Astrocyte (in vitro differentiated cells and primary cell): ENCODE measurements at regions not wholly inside any gene's neighbourhood (a gene's known extent, or its start where the extent isn't known, plus 50 kb on each side); places are given as distances from the start of the nearest gene placed in this dataset.
A peak's percentile ranks its signal among the peaks of the same experiment; 100 is the strongest.

Experiments used
- DNase-seq: peaks from one replicate; pipeline ENCODE4 v3.0.0-alpha.2; 2010; ENCODE audit warnings: low read depth
- FAIRE-seq: peaks from 2 replicates; lab custom pipeline; 2011; peaks lifted over from hg19 to GRCh38; lab: Jason Lieb, UNC
- H2AFZ ChIP-seq: 2 replicates; pipeline ENCODE4 v1.6.0; 2012; ENCODE audit warnings: low read depth, low read length, inconsistent platforms
- H3K27ac ChIP-seq: 2 replicates; pipeline ENCODE4 v1.5.1; 2011; ENCODE audit warnings: low read depth, low read length, inconsistent platforms
- H3K27me3 ChIP-seq: 2 replicates; pipeline ENCODE4 v1.6.0; 2011; ENCODE audit warnings: low read length, inconsistent platforms; ENCODE audit not compliant: insufficient read depth
- H3K36me3 ChIP-seq: 2 replicates; pipeline ENCODE4 v1.5.1; 2011; ENCODE audit warnings: low read length, inconsistent platforms; ENCODE audit not compliant: insufficient read depth
- H3K4me1 ChIP-seq: 2 replicates; pipeline ENCODE4 v1.5.1; 2011; ENCODE audit warnings: low read length, inconsistent platforms; ENCODE audit not compliant: insufficient read depth
- H3K4me2 ChIP-seq: 2 replicates; pipeline ENCODE4 v1.6.0; 2012; ENCODE audit warnings: low read length, inconsistent platforms
- H3K4me3 ChIP-seq: 2 replicates; pipeline ENCODE4 v1.5.1; 2011; ENCODE audit warnings: low read depth, mild to moderate bottlenecking, low read length, inconsistent platforms; ENCODE audit not compliant: insufficient read depth
- H3K79me2 ChIP-seq: 2 replicates; pipeline ENCODE4 v1.6.0; 2012; ENCODE audit warnings: mild to moderate bottlenecking, low read length, inconsistent platforms; ENCODE audit not compliant: insufficient read depth
- H3K9ac ChIP-seq: 2 replicates; pipeline ENCODE4 v1.6.0; 2012; ENCODE audit warnings: mild to moderate bottlenecking, low read length, inconsistent platforms
- H3K9me3 ChIP-seq: 2 replicates; pipeline ENCODE4 v1.5.1; 2012; ENCODE audit warnings: low read depth, mild to moderate bottlenecking, low read length, inconsistent platforms; ENCODE audit not compliant: insufficient read depth
- H4K20me1 ChIP-seq: 2 replicates; pipeline ENCODE4 v1.6.0; 2012; ENCODE audit warnings: low read length, inconsistent platforms; ENCODE audit not compliant: insufficient read depth
- H3K27ac Mint-ChIP-seq: one replicate; pipeline ENCODE4 v1.8.0; 2021; ENCODE audit warnings: mild to moderate bottlenecking, mixed read lengths; ENCODE audit not compliant: unreplicated experiment
- H3K27me3 Mint-ChIP-seq: one replicate; pipeline ENCODE4 v1.8.0; 2021; ENCODE audit warnings: low read depth, mixed read lengths; ENCODE audit not compliant: unreplicated experiment
- H3K36me3 Mint-ChIP-seq: one replicate; pipeline ENCODE4 v1.8.0; 2021; ENCODE audit warnings: low read depth, mixed read lengths; ENCODE audit not compliant: unreplicated experiment
- H3K4me1 Mint-ChIP-seq: one replicate; pipeline ENCODE4 v1.8.0; 2021; ENCODE audit warnings: low read depth, mixed read lengths; ENCODE audit not compliant: unreplicated experiment
- H3K4me3 Mint-ChIP-seq: one replicate; pipeline ENCODE4 v1.8.0; 2021; ENCODE audit warnings: mild to moderate bottlenecking, moderate library complexity, mixed read lengths; ENCODE audit not compliant: unreplicated experiment
- H3K9me3 Mint-ChIP-seq: one replicate; pipeline ENCODE4 v1.8.0; 2021; ENCODE audit warnings: mild to moderate bottlenecking, mixed read lengths; ENCODE audit not compliant: unreplicated experiment
- EZH2 ChIP-seq: IDR thresholded peaks from 2 replicates; pipeline ENCODE4 v1.6.1; 2012; ENCODE audit warnings: mild to moderate bottlenecking, low read length, inconsistent platforms; ENCODE audit not compliant: insufficient read depth
- TF ChIP-seq, protein P1 (sequence below): IDR thresholded peaks from 2 replicates; pipeline ENCODE4 v1.5.1; 2011; ENCODE audit warnings: low read depth, mild to moderate bottlenecking, inconsistent platforms, low read length, moderate library complexity; ENCODE audit not compliant: insufficient read depth

GRCh38 chr18:67670024-67670543 lies 153.6 kb upstream of the DSEL start:
- no peaks in the 10 kb centered on the region for H3K9me3 Mint-ChIP-seq
- no peak overlapping the region for H3K4me3 ChIP-seq
- peak overlapping the region; percentile 26 for H3K9ac ChIP-seq
- H3K4me1 Mint-ChIP-seq = peaks cover 6% of the 10 kb centered on the region
- peak overlapping the region; percentile 58 for H3K27ac ChIP-seq
- no peaks in the 10 kb centered on the region for H3K27me3 ChIP-seq
- no peak overlapping the region for H3K4me3 Mint-ChIP-seq
- no peak overlapping the region for H2AFZ ChIP-seq
- no peaks in the 10 kb centered on the region for H3K9me3 ChIP-seq
- no peaks in the 10 kb centered on the region for H3K79me2 ChIP-seq
- H3K36me3 Mint-ChIP-seq = no peaks in the 10 kb centered on the region
- H3K27me3 Mint-ChIP-seq = no peaks in the 10 kb centered on the region
- H3K4me1 ChIP-seq = peaks cover 8% of the 10 kb centered on the region
- H3K36me3 ChIP-seq = no peaks in the 10 kb centered on the region
- TF ChIP-seq, protein P1, sequence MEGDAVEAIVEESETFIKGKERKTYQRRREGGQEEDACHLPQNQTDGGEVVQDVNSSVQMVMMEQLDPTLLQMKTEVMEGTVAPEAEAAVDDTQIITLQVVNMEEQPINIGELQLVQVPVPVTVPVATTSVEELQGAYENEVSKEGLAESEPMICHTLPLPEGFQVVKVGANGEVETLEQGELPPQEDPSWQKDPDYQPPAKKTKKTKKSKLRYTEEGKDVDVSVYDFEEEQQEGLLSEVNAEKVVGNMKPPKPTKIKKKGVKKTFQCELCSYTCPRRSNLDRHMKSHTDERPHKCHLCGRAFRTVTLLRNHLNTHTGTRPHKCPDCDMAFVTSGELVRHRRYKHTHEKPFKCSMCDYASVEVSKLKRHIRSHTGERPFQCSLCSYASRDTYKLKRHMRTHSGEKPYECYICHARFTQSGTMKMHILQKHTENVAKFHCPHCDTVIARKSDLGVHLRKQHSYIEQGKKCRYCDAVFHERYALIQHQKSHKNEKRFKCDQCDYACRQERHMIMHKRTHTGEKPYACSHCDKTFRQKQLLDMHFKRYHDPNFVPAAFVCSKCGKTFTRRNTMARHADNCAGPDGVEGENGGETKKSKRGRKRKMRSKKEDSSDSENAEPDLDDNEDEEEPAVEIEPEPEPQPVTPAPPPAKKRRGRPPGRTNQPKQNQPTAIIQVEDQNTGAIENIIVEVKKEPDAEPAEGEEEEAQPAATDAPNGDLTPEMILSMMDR = no peak
- TF ChIP-seq EZH2 = no peak
- no peaks in the 10 kb centered on the region for H4K20me1 ChIP-seq
- H3K4me2 ChIP-seq = peak overlapping the region; percentile 14
- FAIRE-seq (peak; percentile 89), DNase-seq (peak; percentile 83)
- no peak overlapping the region for H3K27ac Mint-ChIP-seq

DNA sequence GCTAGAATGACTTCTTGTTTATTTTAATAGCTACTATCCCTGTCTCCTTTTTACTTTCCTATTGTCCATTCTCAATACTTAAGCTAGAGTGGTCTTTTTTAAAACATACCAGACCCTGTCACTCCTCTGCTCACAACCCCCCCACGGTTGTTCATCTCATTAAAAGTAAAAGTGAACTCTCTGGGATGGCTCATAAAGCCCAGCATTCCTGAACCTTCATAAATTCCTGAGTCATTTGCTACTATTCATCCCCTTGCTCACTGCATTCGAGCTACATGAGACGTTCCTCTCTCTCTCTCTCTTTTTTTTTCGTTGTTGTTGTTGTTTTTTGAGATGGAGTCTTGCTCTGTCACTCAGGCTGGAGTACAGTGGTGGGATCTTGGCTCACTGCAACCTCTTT lies 148.7 kb upstream of the DSEL start:
- H3K9me3 Mint-ChIP-seq = no peaks in the 10 kb centered on the region
- H3K4me1 Mint-ChIP-seq = peaks cover 8% of the 10 kb centered on the region
- Histone ChIP-seq H2AFZ (no peak overlapping the region), H3K27me3 (no peaks in the 10 kb centered on the region), H3K79me2 (no peaks in the 10 kb centered on the region), H3K4me2 (peak overlapping the region; percentile 16), H4K20me1 (no peaks in the 10 kb centered on the region), H3K36me3 (no peaks in the 10 kb centered on the region), H3K9ac (no peak overlapping the region), H3K9me3 (no peaks in the 10 kb centered on the region), H3K4me3 (no peak overlapping the region), H3K27ac (no peak overlapping the region), H3K4me1 (peaks cover 4% of the 10 kb centered on the region)
- H3K27ac Mint-ChIP-seq = no peak overlapping the region
- TF ChIP-seq, protein P1 = no peak
- TF ChIP-seq EZH2 = no peak
- H3K4me3 Mint-ChIP-seq = no peak overlapping the region
- DNase-seq = peak; percentile 55
- FAIRE-seq = peak; percentile 68
- H3K36me3 Mint-ChIP-seq = no peaks in the 10 kb centered on the region
- no peaks in the 10 kb centered on the region for H3K27me3 Mint-ChIP-seq

DNA sequence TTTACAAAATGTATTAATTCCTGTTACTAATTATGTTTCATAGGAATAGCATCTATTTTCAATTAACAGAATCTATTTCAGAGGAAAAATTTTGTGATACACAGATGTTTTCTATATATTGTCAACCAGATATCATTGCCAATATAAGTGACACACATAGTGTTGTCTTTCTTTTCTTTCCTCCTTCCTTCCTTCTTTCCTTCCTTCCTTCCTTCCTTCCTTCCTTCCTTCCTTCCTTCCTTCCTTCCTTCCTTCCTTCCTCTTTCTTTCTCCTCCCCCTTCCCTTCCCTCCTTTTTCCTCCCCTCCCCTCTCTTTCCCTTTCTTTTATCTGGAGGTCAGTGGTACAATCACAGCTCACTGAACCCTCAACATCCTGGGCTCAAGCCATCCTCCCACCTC lies 146.5 kb upstream of the DSEL start:
- no peak overlapping the region for H3K9ac ChIP-seq
- DNase-seq (no peak), FAIRE-seq (no peak)
- TF ChIP-seq, protein P1 = no peak
- no peak for TF ChIP-seq EZH2
- no peaks in the 10 kb centered on the region for H3K9me3 ChIP-seq
- H3K4me3 ChIP-seq = no peak overlapping the region
- Mint-ChIP-seq H3K27me3 (no peaks in the 10 kb centered on the region), H3K4me3 (no peak overlapping the region), H3K27ac (no peak overlapping the region), H3K9me3 (no peaks in the 10 kb centered on the region), H3K36me3 (no peaks in the 10 kb centered on the region), H3K4me1 (peaks cover 8% of the 10 kb centered on the region)
- H4K20me1 ChIP-seq = no peaks in the 10 kb centered on the region
- H3K27ac ChIP-seq = no peak overlapping the region
- H2AFZ ChIP-seq = no peak overlapping the region
- H3K4me1 ChIP-seq = no peaks in the 10 kb centered on the region
- H3K4me2 ChIP-seq = no peak overlapping the region
- H3K36me3 ChIP-seq = no peaks in the 10 kb centered on the region
- H3K27me3 ChIP-seq = no peaks in the 10 kb centered on the region
- H3K79me2 ChIP-seq = no peaks in the 10 kb centered on the region
